Neural cell (in vitro differentiated cells): ENCODE measurements at regions not wholly inside any gene's neighbourhood (a gene's known extent, or its start where the extent isn't known, plus 50 kb on each side); places are given as distances from the start of the nearest gene placed in this dataset.

Experiments used
- H2AFZ ChIP-seq: fragments of 200-600, 300-800 bp; sonication (generic), shearing (Covaris generic); 2 replicates; pipeline ENCODE4 v1.6.0; 2014; ENCODE audit warnings: low read depth, mild to moderate bottlenecking, antibody characterized with exemption, low read length, moderate library complexity
- H3F3A ChIP-seq: fragments of 200-600 bp; shearing (Covaris generic); 2 replicates; pipeline ENCODE4 v1.6.1; 2016; ENCODE audit warnings: mild to moderate bottlenecking, moderate library complexity, mixed read lengths, antibody characterized with exemption, low read length; ENCODE audit not compliant: insufficient read depth, poor library complexity, severe bottlenecking
- H3K27ac ChIP-seq: fragments of 200-600, 300-800 bp; sonication (generic), shearing (Covaris generic); 2 replicates; pipeline ENCODE4 v1.5.1; 2014; ENCODE audit warnings: mild to moderate bottlenecking, low read length, moderate library complexity
- H3K27me3 ChIP-seq: fragments of 300-800, 200-600 bp; sonication (generic), shearing (Covaris generic); 2 replicates; pipeline ENCODE4 v1.6.0; 2014; ENCODE audit warnings: mild to moderate bottlenecking, low read depth, low read length, moderate library complexity; ENCODE audit not compliant: insufficient read depth
- H3K36me3 ChIP-seq: fragments of 300-800, 200-600 bp; sonication (generic), shearing (Covaris generic); 2 replicates; pipeline ENCODE4 v1.5.1; 2014; ENCODE audit warnings: mild to moderate bottlenecking, antibody characterized with exemption, low read length, moderate library complexity; ENCODE audit not compliant: insufficient read depth
- H3K4me2 ChIP-seq: fragments of 300-800, 200-600 bp; sonication (generic), shearing (Covaris generic); 2 replicates; pipeline ENCODE4 v1.6.0; 2014; ENCODE audit warnings: mild to moderate bottlenecking, low read length
- H3K4me3 ChIP-seq: fragments of 300-800, 200-600 bp; sonication (generic), shearing (Covaris generic); 2 replicates; pipeline ENCODE4 v1.5.1; 2014; ENCODE audit warnings: mild to moderate bottlenecking, low read length, moderate library complexity
- H3K79me2 ChIP-seq: fragments of 200-600 bp; shearing (Covaris generic); replicated peaks from 2 replicates; pipeline ENCODE4 v1.6.0; 2014; ENCODE audit warnings: mild to moderate bottlenecking, low read length, moderate library complexity; ENCODE audit not compliant: insufficient read depth
- H3K9ac ChIP-seq: fragments of 300-800, 200-600 bp; sonication (generic), shearing (Covaris generic); 2 replicates; pipeline ENCODE4 v1.6.1; 2016; ENCODE audit warnings: mild to moderate bottlenecking, low read length, mixed read lengths
- H3K9me2 ChIP-seq: fragments of 200-600 bp; shearing (Covaris generic); 2 replicates; pipeline ENCODE4 v1.6.1; 2016; ENCODE audit warnings: mild to moderate bottlenecking, low read length, mixed read lengths; ENCODE audit not compliant: insufficient read depth
- H3K9me3 ChIP-seq: fragments of 200-600, 300-800 bp; sonication (generic), shearing (Covaris generic); 2 replicates; pipeline ENCODE4 v1.6.1; 2016; ENCODE audit warnings: mild to moderate bottlenecking, mixed run types, low read length, moderate library complexity, mixed read lengths
- H4K20me1 ChIP-seq: fragments of 200-600 bp; shearing (Covaris generic); 2 replicates; pipeline ENCODE4 v1.6.1; 2016; ENCODE audit warnings: mild to moderate bottlenecking, mixed run types; ENCODE audit not compliant: insufficient read depth
- EP300 ChIP-seq: fragments of 450-650 bp; conservative IDR thresholded peaks from 2 replicates; pipeline ENCODE4 v1.6.1; 2014; ENCODE audit warnings: antibody characterized with exemption, mild to moderate bottlenecking, moderate library complexity; ENCODE audit not compliant: poor library complexity, severe bottlenecking
- MXI1 ChIP-seq: fragments of 450-650 bp; conservative IDR thresholded peaks from 2 replicates; pipeline ENCODE4 v1.6.1; 2014; ENCODE audit warnings: antibody characterized with exemption, mild to moderate bottlenecking; ENCODE audit not compliant: poor library complexity, severe bottlenecking
- POLR2AphosphoS5 ChIP-seq: IDR thresholded peaks from 2 replicates; pipeline ENCODE4 v1.6.1; 2012
- SMC3 ChIP-seq: fragments of 450-650 bp; conservative IDR thresholded peaks from 2 replicates; pipeline ENCODE4 v1.6.1; 2014; ENCODE audit warnings: antibody characterized with exemption, mild to moderate bottlenecking, moderate library complexity; ENCODE audit not compliant: poor library complexity
- TAF1 ChIP-seq: IDR thresholded peaks from 2 replicates; pipeline ENCODE4 v1.6.1; 2012; ENCODE audit warnings: low read depth
- TF ChIP-seq, protein P1 (sequence below): IDR thresholded peaks from 2 replicates; pipeline ENCODE4 v1.6.1; 2012; ENCODE audit warnings: borderline replicate concordance
- TF ChIP-seq, protein P2 (sequence below): fragments of 450-650 bp; IDR thresholded peaks from 2 replicates; pipeline ENCODE4 v1.5.1; 2014; ENCODE audit warnings: antibody characterized with exemption, mild to moderate bottlenecking, moderate library complexity; ENCODE audit not compliant: poor library complexity, severe bottlenecking

DNA sequence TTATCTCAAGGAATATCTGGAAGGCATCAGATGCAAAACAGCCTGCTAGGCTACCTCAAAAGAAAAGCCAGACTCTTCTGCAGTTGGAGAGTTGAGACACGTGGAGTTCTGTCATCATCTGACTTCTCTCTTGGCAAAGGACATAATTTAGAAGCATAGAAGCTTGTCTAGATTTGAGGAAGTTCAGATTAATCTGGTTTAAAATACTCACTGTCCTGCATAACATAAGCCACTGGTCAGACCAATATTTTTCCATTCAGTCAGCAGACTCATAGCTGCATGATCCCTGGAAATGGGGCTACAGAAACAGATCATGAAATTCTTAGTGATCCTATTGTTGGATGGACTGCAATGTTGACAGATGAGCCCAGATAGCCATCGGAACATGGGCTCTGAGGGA lies 349.0 kb downstream of the TXNL1 start:
- H2AFZ ChIP-seq, result no peak overlapping the region
- no peaks in the 10 kb centered on the region for H3K36me3 ChIP-seq
- no peak overlapping the region for H3K27ac ChIP-seq
- no peaks in the 10 kb centered on the region for H3K27me3 ChIP-seq
- TF ChIP-seq SMC3 (no peak), EP300 (no peak), TAF1 (no peak), POLR2AphosphoS5 (no peak)
- TF ChIP-seq, protein P1, sequence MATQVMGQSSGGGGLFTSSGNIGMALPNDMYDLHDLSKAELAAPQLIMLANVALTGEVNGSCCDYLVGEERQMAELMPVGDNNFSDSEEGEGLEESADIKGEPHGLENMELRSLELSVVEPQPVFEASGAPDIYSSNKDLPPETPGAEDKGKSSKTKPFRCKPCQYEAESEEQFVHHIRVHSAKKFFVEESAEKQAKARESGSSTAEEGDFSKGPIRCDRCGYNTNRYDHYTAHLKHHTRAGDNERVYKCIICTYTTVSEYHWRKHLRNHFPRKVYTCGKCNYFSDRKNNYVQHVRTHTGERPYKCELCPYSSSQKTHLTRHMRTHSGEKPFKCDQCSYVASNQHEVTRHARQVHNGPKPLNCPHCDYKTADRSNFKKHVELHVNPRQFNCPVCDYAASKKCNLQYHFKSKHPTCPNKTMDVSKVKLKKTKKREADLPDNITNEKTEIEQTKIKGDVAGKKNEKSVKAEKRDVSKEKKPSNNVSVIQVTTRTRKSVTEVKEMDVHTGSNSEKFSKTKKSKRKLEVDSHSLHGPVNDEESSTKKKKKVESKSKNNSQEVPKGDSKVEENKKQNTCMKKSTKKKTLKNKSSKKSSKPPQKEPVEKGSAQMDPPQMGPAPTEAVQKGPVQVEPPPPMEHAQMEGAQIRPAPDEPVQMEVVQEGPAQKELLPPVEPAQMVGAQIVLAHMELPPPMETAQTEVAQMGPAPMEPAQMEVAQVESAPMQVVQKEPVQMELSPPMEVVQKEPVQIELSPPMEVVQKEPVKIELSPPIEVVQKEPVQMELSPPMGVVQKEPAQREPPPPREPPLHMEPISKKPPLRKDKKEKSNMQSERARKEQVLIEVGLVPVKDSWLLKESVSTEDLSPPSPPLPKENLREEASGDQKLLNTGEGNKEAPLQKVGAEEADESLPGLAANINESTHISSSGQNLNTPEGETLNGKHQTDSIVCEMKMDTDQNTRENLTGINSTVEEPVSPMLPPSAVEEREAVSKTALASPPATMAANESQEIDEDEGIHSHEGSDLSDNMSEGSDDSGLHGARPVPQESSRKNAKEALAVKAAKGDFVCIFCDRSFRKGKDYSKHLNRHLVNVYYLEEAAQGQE, result no peak
- TF ChIP-seq, protein P2, sequence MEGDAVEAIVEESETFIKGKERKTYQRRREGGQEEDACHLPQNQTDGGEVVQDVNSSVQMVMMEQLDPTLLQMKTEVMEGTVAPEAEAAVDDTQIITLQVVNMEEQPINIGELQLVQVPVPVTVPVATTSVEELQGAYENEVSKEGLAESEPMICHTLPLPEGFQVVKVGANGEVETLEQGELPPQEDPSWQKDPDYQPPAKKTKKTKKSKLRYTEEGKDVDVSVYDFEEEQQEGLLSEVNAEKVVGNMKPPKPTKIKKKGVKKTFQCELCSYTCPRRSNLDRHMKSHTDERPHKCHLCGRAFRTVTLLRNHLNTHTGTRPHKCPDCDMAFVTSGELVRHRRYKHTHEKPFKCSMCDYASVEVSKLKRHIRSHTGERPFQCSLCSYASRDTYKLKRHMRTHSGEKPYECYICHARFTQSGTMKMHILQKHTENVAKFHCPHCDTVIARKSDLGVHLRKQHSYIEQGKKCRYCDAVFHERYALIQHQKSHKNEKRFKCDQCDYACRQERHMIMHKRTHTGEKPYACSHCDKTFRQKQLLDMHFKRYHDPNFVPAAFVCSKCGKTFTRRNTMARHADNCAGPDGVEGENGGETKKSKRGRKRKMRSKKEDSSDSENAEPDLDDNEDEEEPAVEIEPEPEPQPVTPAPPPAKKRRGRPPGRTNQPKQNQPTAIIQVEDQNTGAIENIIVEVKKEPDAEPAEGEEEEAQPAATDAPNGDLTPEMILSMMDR, result no peak
- H3K4me2 ChIP-seq, result no peak overlapping the region
- no peaks in the 10 kb centered on the region for H3K9me2 ChIP-seq
- no peaks in the 10 kb centered on the region for H3K79me2 ChIP-seq
- H3K9me3 ChIP-seq, result no peaks in the 10 kb centered on the region
- no peaks in the 10 kb centered on the region for H3F3A ChIP-seq
- H4K20me1 ChIP-seq, result no peaks in the 10 kb centered on the region
- H3K4me3 ChIP-seq, result no peak overlapping the region
- H3K9ac ChIP-seq, result no peak overlapping the region

DNA sequence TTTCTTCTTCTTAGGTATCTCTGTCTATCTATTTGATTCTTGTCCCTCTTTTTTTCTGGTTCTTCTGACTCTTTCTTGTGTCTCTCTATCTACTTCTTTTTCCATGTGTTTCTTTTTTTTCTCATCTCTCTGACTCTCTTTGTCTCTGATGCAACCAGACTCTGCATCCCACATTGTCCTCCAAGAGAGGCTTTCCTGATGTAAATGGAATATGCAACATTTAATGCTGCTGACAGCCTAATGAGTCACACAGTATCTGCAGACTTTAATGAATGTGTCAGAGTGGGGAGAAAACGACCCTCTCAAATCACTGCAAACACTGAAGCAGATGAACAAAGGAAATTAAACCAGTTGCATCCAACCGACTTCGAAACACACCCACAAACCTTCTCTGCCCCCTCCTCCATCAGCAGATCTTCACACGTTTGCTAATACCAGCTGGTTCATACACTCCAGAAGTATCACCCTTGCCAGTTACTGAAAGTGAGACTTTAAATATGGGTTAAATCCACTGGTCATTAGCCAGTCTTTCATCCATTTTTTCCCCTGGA lies 351.5 kb downstream of the TXNL1 start:
- no peaks in the 10 kb centered on the region for H4K20me1 ChIP-seq
- no peaks in the 10 kb centered on the region for H3K9me2 ChIP-seq
- H3K4me2 ChIP-seq, result no peak overlapping the region
- no peak overlapping the region for H3K4me3 ChIP-seq
- no peaks in the 10 kb centered on the region for H3K9me3 ChIP-seq
- no peaks in the 10 kb centered on the region for H3K27me3 ChIP-seq
- TF ChIP-seq MXI1, result no peak
- peak; percentile 29 for TF ChIP-seq POLR2AphosphoS5
- TF ChIP-seq, protein P1, result peak; percentile 42
- no peak for TF ChIP-seq SMC3
- TF ChIP-seq TAF1, result no peak
- peak; percentile 38 for TF ChIP-seq EP300
- H3K27ac ChIP-seq, result peak overlapping the region; percentile 45
- no peak overlapping the region for H3K9ac ChIP-seq
- no peak overlapping the region for H2AFZ ChIP-seq
- no peaks in the 10 kb centered on the region for H3F3A ChIP-seq
- no peaks in the 10 kb centered on the region for H3K79me2 ChIP-seq
- H3K36me3 ChIP-seq, result no peaks in the 10 kb centered on the region
